HCT116 (cell line): ENCODE measurements at regions not wholly inside any gene's neighbourhood (a gene's known extent, or its start where the extent isn't known, plus 50 kb on each side); places are given as distances from the start of the nearest gene placed in this dataset.

Experiments
- POLR2AphosphoS5 ChIP-seq: IDR thresholded peaks from 2 replicates; pipeline ENCODE4 v1.6.1; 2011; ENCODE audit warnings: mild to moderate bottlenecking, low read depth, low read length, moderate library complexity
- RAD21 ChIP-seq: IDR thresholded peaks from 2 replicates; pipeline ENCODE4 v1.6.1; 2012; ENCODE audit warnings: low read depth, mild to moderate bottlenecking
- TCF7L2 ChIP-seq: IDR thresholded peaks from 2 replicates; pipeline ENCODE4 v1.7.0; 2011; ENCODE audit warnings: borderline replicate concordance, inconsistent platforms; ENCODE audit not compliant: insufficient read depth, insufficient read length; ENCODE audit errors: extremely low read depth
- TF ChIP-seq, protein P1 (sequence below), 3 experiments: fragments of 200-600 bp in 1 of 3; sonication (generic) in 1 of 3; IDR thresholded peaks in 2 of 3; conservative IDR thresholded peaks in 1 of 3; 2 replicates each; pipeline ENCODE4 v1.5.1; 2012 to 2017; ENCODE audit warnings: low read depth in 2 of 3, low read length in 2 of 3, antibody characterized with exemption in 1 of 3, borderline replicate concordance in 1 of 3, control low read depth in 1 of 3, mild to moderate bottlenecking in 1 of 3, mixed read lengths in 1 of 3, mixed run types in 1 of 3, moderate library complexity in 1 of 3; ENCODE audit not compliant: insufficient read depth in 1 of 3
- TF ChIP-seq, protein P2 (sequence below): IDR thresholded peaks from 2 replicates; pipeline ENCODE4 v1.6.1; 2011; ENCODE audit warnings: mild to moderate bottlenecking, low read length, moderate library complexity; ENCODE audit not compliant: insufficient replicate concordance; ENCODE audit errors: extremely low read depth

- TF ChIP-seq RAD21 (no peak), POLR2AphosphoS5 (no peak), TCF7L2 (no peak)
- TF ChIP-seq, protein P1, sequence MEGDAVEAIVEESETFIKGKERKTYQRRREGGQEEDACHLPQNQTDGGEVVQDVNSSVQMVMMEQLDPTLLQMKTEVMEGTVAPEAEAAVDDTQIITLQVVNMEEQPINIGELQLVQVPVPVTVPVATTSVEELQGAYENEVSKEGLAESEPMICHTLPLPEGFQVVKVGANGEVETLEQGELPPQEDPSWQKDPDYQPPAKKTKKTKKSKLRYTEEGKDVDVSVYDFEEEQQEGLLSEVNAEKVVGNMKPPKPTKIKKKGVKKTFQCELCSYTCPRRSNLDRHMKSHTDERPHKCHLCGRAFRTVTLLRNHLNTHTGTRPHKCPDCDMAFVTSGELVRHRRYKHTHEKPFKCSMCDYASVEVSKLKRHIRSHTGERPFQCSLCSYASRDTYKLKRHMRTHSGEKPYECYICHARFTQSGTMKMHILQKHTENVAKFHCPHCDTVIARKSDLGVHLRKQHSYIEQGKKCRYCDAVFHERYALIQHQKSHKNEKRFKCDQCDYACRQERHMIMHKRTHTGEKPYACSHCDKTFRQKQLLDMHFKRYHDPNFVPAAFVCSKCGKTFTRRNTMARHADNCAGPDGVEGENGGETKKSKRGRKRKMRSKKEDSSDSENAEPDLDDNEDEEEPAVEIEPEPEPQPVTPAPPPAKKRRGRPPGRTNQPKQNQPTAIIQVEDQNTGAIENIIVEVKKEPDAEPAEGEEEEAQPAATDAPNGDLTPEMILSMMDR (IDR thresholded peaks at IDR 0.05 in 2 of 3, conservative IDR thresholded peaks at IDR 0.05 in 1 of 3; ENCODE audit: borderline replicate concordance in 1 of 3, insufficient read depth in 1 of 3, low read depth in 2 of 3, low read length in 2 of 3): no peak
- TF ChIP-seq, protein P2, sequence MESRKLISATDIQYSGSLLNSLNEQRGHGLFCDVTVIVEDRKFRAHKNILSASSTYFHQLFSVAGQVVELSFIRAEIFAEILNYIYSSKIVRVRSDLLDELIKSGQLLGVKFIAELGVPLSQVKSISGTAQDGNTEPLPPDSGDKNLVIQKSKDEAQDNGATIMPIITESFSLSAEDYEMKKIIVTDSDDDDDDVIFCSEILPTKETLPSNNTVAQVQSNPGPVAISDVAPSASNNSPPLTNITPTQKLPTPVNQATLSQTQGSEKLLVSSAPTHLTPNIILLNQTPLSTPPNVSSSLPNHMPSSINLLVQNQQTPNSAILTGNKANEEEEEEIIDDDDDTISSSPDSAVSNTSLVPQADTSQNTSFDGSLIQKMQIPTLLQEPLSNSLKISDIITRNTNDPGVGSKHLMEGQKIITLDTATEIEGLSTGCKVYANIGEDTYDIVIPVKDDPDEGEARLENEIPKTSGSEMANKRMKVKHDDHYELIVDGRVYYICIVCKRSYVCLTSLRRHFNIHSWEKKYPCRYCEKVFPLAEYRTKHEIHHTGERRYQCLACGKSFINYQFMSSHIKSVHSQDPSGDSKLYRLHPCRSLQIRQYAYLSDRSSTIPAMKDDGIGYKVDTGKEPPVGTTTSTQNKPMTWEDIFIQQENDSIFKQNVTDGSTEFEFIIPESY: no peak
Observed at GRCh38 chr12:88923631-88924030, 343.4 kb upstream of the KITLG start.
